Ishikawa (cell line): ENCODE measurements at regions not wholly inside any gene's neighbourhood (a gene's known extent, or its start where the extent isn't known, plus 50 kb on each side); places are given as distances from the start of the nearest gene placed in this dataset.

Source experiments
- CEBPB ChIP-seq: IDR thresholded peaks from 2 replicates; pipeline ENCODE4 v1.6.1; 2012
- EGR1 ChIP-seq: IDR thresholded peaks from 2 replicates; pipeline ENCODE4 v1.6.1; 2012
- EP300 ChIP-seq: IDR thresholded peaks from 2 replicates; pipeline ENCODE4 v1.6.1; 2012; ENCODE audit warnings: borderline replicate concordance
- RAD21 ChIP-seq: IDR thresholded peaks from 2 replicates; pipeline ENCODE4 v1.6.1; 2012; ENCODE audit warnings: low read depth

GRCh38 chr2:5145801-5146200 is 546.4 kb upstream of the SOX11 start:
- no peak for TF ChIP-seq EGR1
- TF ChIP-seq EP300, result no peak
- TF ChIP-seq CEBPB, result no peak
- no peak for TF ChIP-seq RAD21
